ENCODE measurements at regions not wholly inside any gene's neighbourhood (a gene's known extent, or its start where the extent isn't known, plus 50 kb on each side); places are given as distances from the start of the nearest gene placed in this dataset.

GRCh38 chr21:41639766-41640165 is 127.1 kb downstream of the RIPK4 start:
- TF ChIP-seq, protein P1, sequence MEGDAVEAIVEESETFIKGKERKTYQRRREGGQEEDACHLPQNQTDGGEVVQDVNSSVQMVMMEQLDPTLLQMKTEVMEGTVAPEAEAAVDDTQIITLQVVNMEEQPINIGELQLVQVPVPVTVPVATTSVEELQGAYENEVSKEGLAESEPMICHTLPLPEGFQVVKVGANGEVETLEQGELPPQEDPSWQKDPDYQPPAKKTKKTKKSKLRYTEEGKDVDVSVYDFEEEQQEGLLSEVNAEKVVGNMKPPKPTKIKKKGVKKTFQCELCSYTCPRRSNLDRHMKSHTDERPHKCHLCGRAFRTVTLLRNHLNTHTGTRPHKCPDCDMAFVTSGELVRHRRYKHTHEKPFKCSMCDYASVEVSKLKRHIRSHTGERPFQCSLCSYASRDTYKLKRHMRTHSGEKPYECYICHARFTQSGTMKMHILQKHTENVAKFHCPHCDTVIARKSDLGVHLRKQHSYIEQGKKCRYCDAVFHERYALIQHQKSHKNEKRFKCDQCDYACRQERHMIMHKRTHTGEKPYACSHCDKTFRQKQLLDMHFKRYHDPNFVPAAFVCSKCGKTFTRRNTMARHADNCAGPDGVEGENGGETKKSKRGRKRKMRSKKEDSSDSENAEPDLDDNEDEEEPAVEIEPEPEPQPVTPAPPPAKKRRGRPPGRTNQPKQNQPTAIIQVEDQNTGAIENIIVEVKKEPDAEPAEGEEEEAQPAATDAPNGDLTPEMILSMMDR (conservative IDR thresholded peaks at IDR 0.05 in 1 of 2, IDR thresholded peaks at IDR 0.05 in 1 of 2; ENCODE audit: low read depth in 1 of 2, low read length in 2 of 2) = no peak
- no peak for TF ChIP-seq EZH2 (IDR thresholded peaks at IDR 0.05; ENCODE audit: low read length, missing control alignments)

Measured in fibroblast of lung (primary cell).